ENCODE measurements at regions not wholly inside any gene's neighbourhood (a gene's known extent, or its start where the extent isn't known, plus 50 kb on each side); places are given as distances from the start of the nearest gene placed in this dataset.

DNA sequence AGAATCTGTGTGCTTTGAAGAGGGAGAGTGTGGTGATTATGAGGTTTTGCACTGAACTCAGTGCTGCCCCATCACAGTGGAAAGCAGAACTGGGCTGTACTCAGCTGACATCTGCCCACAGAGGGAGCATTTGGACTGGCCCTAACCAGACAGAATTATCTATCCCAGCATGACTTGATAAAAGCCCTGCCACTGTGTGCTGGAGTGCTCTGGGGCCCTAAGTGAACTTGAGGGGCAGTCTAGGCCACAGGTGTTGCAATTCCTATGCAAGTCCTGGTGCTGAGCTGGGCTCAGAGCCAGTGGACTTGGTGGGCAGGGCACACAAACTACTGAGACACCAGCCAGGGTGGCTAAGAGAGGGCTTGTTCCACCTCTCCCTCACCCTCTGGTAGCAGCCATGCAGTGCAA, 269.2 kb upstream of the CTNNB1 start:
- no peak for ATAC-seq
- POLR2A ChIA-PET = no interaction called here
- intact Hi-C loops (cut with micrococcal nuclease; ENCODE audit: unreplicated experiment) (no loop called here), in situ Hi-C loops (cut with HindIII; ENCODE audit: low pct_unique_long_range_greater_than_20kb, low sequenced_read_pairs) (no loop called here)
- Histone ChIP-seq H3K9me3 (ENCODE audit: control insufficient read depth, insufficient read depth, low read depth, low read length) (no peaks in the 10 kb centered on the region), H3K4me3 (ENCODE audit: low read depth in 2 of 2, low read length in 2 of 2) (no peak overlapping the region), H3K27me3 (ENCODE audit: control insufficient read depth, insufficient read depth, low read length) (no peaks in the 10 kb centered on the region), H3K4me1 (ENCODE audit: control insufficient read depth, insufficient read depth, low read length) (no peaks in the 10 kb centered on the region), H3K27ac (ENCODE audit: low read length) (no peak overlapping the region), H3K36me3 (ENCODE audit: control insufficient read depth, insufficient read depth, low read length) (no peaks in the 10 kb centered on the region)
- CTCF ChIA-PET = no interaction called here
- DNase-seq (ENCODE audit: low read depth, low spot score) = no peak
- TF ChIP-seq CTCF (IDR thresholded peaks at IDR 0.05) (no peak), REST (IDR thresholded peaks at IDR 0.05; ENCODE audit: insufficient read depth in 1 of 2, low read depth in 2 of 2, low read length in 1 of 2) (no peak), TCF7L2 (IDR thresholded peaks at IDR 0.05; ENCODE audit: low read depth, low read length) (no peak), SIN3A (IDR thresholded peaks at IDR 0.05; ENCODE audit: borderline replicate concordance, insufficient read depth, low read depth, low read length) (no peak), POLR2AphosphoS5 (IDR thresholded peaks at IDR 0.05; ENCODE audit: low read depth, low read length) (no peak)
- no TSS peak for BruUV-seq (replicated peaks)

DNA sequence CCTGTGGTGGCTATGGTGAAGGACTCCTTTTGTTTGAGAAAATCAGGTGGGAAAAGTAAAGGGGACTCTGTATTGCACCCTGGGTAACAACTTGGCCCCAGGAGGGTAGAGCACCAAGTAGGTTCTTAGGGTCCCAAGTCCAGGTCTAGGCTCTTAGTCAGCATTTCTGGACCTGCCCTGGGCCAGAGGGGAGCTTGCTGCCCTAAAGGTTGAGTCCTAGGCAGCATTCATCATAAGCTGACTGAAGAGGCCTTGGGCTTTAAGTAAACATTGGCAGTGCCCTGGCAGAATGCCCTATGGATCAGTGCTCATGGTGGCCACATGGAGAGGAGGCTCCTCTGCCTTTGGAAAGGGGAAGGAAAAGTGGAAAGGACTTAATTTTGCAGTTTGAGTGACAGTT, 268.5 kb upstream of the CTNNB1 start:
- BruUV-seq (replicated peaks) = no TSS peak
- Histone ChIP-seq H3K9me3 (ENCODE audit: control insufficient read depth, insufficient read depth, low read depth, low read length) (no peaks in the 10 kb centered on the region), H3K4me1 (ENCODE audit: control insufficient read depth, insufficient read depth, low read length) (no peaks in the 10 kb centered on the region), H3K27ac (ENCODE audit: low read length) (no peak overlapping the region), H3K27me3 (ENCODE audit: control insufficient read depth, insufficient read depth, low read length) (no peaks in the 10 kb centered on the region), H3K4me3 (ENCODE audit: low read depth in 2 of 2, low read length in 2 of 2) (no peak overlapping the region), H3K36me3 (ENCODE audit: control insufficient read depth, insufficient read depth, low read length) (no peaks in the 10 kb centered on the region)
- in situ Hi-C loops (cut with HindIII; ENCODE audit: low pct_unique_long_range_greater_than_20kb, low sequenced_read_pairs) (no loop called here), intact Hi-C loops (cut with micrococcal nuclease; ENCODE audit: unreplicated experiment) (no loop called here)
- no peak for ATAC-seq
- TF ChIP-seq POLR2AphosphoS5 (IDR thresholded peaks at IDR 0.05; ENCODE audit: low read depth, low read length) = no peak
- TF ChIP-seq REST (IDR thresholded peaks at IDR 0.05; ENCODE audit: insufficient read depth in 1 of 2, low read depth in 2 of 2, low read length in 1 of 2) = no peak
- TF ChIP-seq CTCF (IDR thresholded peaks at IDR 0.05) = no peak
- no peak for TF ChIP-seq SIN3A (IDR thresholded peaks at IDR 0.05; ENCODE audit: borderline replicate concordance, insufficient read depth, low read depth, low read length)
- no peak for TF ChIP-seq TCF7L2 (IDR thresholded peaks at IDR 0.05; ENCODE audit: low read depth, low read length)
- ChIA-PET POLR2A (no interaction called here), CTCF (no interaction called here)
- DNase-seq (ENCODE audit: low read depth, low spot score) = no peak
